ENCODE measurements at regions not wholly inside any gene's neighbourhood (a gene's known extent, or its start where the extent isn't known, plus 50 kb on each side); places are given as distances from the start of the nearest gene placed in this dataset.

GRCh38 chr10:118809357-118810220, 54.8 kb upstream of the CACUL1 start:
- Histone ChIP-seq H3K9me3 (ENCODE audit: low read depth) (no peaks in the 10 kb centered on the region), H3K4me3 (no peak overlapping the region), H3K9ac (no peak overlapping the region), H3F3A (ENCODE audit: low read depth) (peaks cover 8% of the 10 kb centered on the region), H3K4me2 (peak overlapping the region; percentile 2), H3K4me1 (peaks cover 20% of the 10 kb centered on the region), H4K20me1 (ENCODE audit: low read depth) (no peaks in the 10 kb centered on the region), H3K36me3 (no peaks in the 10 kb centered on the region), H2AFZ (replicated peaks) (peak overlapping the region; percentile 63), H3K27ac (no peak overlapping the region), H3K79me2 (ENCODE audit: low read depth) (no peaks in the 10 kb centered on the region), H3K27me3 (no peaks in the 10 kb centered on the region)
- H3K4me3 Mint-ChIP-seq: no peak overlapping the region
- H3K27ac Mint-ChIP-seq: no peak overlapping the region
- H3K27me3 Mint-ChIP-seq (ENCODE audit: insufficient read depth, low read depth): peaks cover 7% of the 10 kb centered on the region
- TF ChIP-seq EZH2phosphoT487 (IDR thresholded peaks at IDR 0.05): no peak
- H3K4me1 Mint-ChIP-seq: peaks cover 22% of the 10 kb centered on the region
- no peaks in the 10 kb centered on the region for H3K36me3 Mint-ChIP-seq
- DNase-seq (ENCODE audit: low spot score): no peak
- no peaks in the 10 kb centered on the region for H3K9me3 Mint-ChIP-seq

GRCh38 chr10:118810796-118811505, 56.2 kb upstream of the CACUL1 start:
- H3K4me1 Mint-ChIP-seq: peaks cover 22% of the 10 kb centered on the region
- H3K36me3 Mint-ChIP-seq: no peaks in the 10 kb centered on the region
- Histone ChIP-seq H3K27me3 (no peaks in the 10 kb centered on the region), H3K79me2 (ENCODE audit: low read depth) (no peaks in the 10 kb centered on the region), H3K9ac (no peak overlapping the region), H3K4me1 (peaks cover 19% of the 10 kb centered on the region), H3K9me3 (ENCODE audit: low read depth) (no peaks in the 10 kb centered on the region), H2AFZ (replicated peaks) (no peak overlapping the region), H4K20me1 (ENCODE audit: low read depth) (no peaks in the 10 kb centered on the region), H3K4me2 (no peak overlapping the region), H3F3A (ENCODE audit: low read depth) (peaks cover 7% of the 10 kb centered on the region), H3K4me3 (no peak overlapping the region), H3K36me3 (no peaks in the 10 kb centered on the region), H3K27ac (no peak overlapping the region)
- no peak overlapping the region for H3K27ac Mint-ChIP-seq
- TF ChIP-seq EZH2phosphoT487 (IDR thresholded peaks at IDR 0.05) (no peak), CTCF (IDR thresholded peaks at IDR 0.05) (no peak), EZH2 (IDR thresholded peaks at IDR 0.05) (no peak)
- no peak for DNase-seq (ENCODE audit: low spot score)
- peaks cover 7% of the 10 kb centered on the region for H3K27me3 Mint-ChIP-seq (ENCODE audit: insufficient read depth, low read depth)
- no peaks in the 10 kb centered on the region for H3K9me3 Mint-ChIP-seq
- no peak overlapping the region for H3K4me3 Mint-ChIP-seq

GRCh38 chr10:118811675-118812392, 57.1 kb upstream of the CACUL1 start:
- no peak overlapping the region for H3K4me3 Mint-ChIP-seq
- no peaks in the 10 kb centered on the region for H3K9me3 Mint-ChIP-seq
- Histone ChIP-seq H3K27ac (no peak overlapping the region), H3K9ac (no peak overlapping the region), H3K4me3 (no peak overlapping the region), H3K79me2 (ENCODE audit: low read depth) (no peaks in the 10 kb centered on the region), H4K20me1 (ENCODE audit: low read depth) (no peaks in the 10 kb centered on the region), H3K27me3 (no peaks in the 10 kb centered on the region), H3F3A (ENCODE audit: low read depth) (peaks cover 7% of the 10 kb centered on the region), H3K4me1 (peaks cover 19% of the 10 kb centered on the region), H3K36me3 (no peaks in the 10 kb centered on the region), H2AFZ (replicated peaks) (peak overlapping the region; percentile 94), H3K4me2 (peak overlapping the region; percentile 48), H3K9me3 (ENCODE audit: low read depth) (no peaks in the 10 kb centered on the region)
- H3K4me1 Mint-ChIP-seq: peaks cover 22% of the 10 kb centered on the region
- DNase-seq (ENCODE audit: low spot score): no peak
- H3K27ac Mint-ChIP-seq: no peak overlapping the region
- H3K27me3 Mint-ChIP-seq (ENCODE audit: insufficient read depth, low read depth): peaks cover 7% of the 10 kb centered on the region
- TF ChIP-seq EZH2 (IDR thresholded peaks at IDR 0.05) (no peak), EZH2phosphoT487 (IDR thresholded peaks at IDR 0.05) (no peak), CTCF (IDR thresholded peaks at IDR 0.05) (no peak)
- no peaks in the 10 kb centered on the region for H3K36me3 Mint-ChIP-seq
